Activated T-cell treated with anti-CD3 and anti-CD28 coated beads, Interleukin-2, amount 50 U/mL, for 72 hours (primary cell): ENCODE measurements at regions not wholly inside any gene's neighbourhood (a gene's known extent, or its start where the extent isn't known, plus 50 kb on each side); places are given as distances from the start of the nearest gene placed in this dataset.
A peak's percentile ranks its signal among the peaks of the same experiment; 100 is the strongest.

Source experiments
- ATAC-seq, 2 donors: fragments of 150-1000 bp; cut with Tn5 transposase; replicated peaks in 1 of 2; 2 replicates each; pipeline ENCODE4 v1.10.0; 2021; ENCODE audit warnings: moderate library complexity in 2 of 2, mild to moderate bottlenecking in 1 of 2
- DNase-seq, 2 donors: peaks; one replicate each; pipeline ENCODE4 v3.0.0; 2021 to 2022; ENCODE audit warnings: mixed read lengths in 1 of 2
- H3K27ac Mint-ChIP-seq: one replicate; pipeline ENCODE4 v1.8.0; 2022; ENCODE audit warnings: mild to moderate bottlenecking, moderate library complexity, mixed read lengths
- H3K27me3 Mint-ChIP-seq: one replicate; pipeline ENCODE4 v1.8.0; 2022; ENCODE audit warnings: low read depth, mixed read lengths
- H3K36me3 Mint-ChIP-seq, 2 donors: one replicate each; pipeline ENCODE4 v1.8.0; 2022; ENCODE audit warnings: mixed read lengths in 2 of 2, mild to moderate bottlenecking in 1 of 2; ENCODE audit not compliant: insufficient read depth in 2 of 2
- H3K4me1 Mint-ChIP-seq: one replicate; pipeline ENCODE4 v1.8.0; 2022; ENCODE audit warnings: low read depth, mixed read lengths
- H3K4me3 Mint-ChIP-seq, 2 donors: one replicate each; pipeline ENCODE4 v1.8.0; 2022; ENCODE audit warnings: mild to moderate bottlenecking in 2 of 2, mixed read lengths in 2 of 2, moderate library complexity in 2 of 2
- H3K9me3 Mint-ChIP-seq, 2 donors: one replicate each; pipeline ENCODE4 v1.8.0; 2022; ENCODE audit warnings: mixed read lengths in 2 of 2

- H3K4me3 Mint-ChIP-seq, result no peak overlapping the region
- no peak for ATAC-seq
- no peaks in the 10 kb centered on the region for H3K27me3 Mint-ChIP-seq
- H3K36me3 Mint-ChIP-seq, result no peaks in the 10 kb centered on the region
- peaks cover 3 to 10% of the 10 kb centered on the region in 2 donors for H3K9me3 Mint-ChIP-seq
- peak overlapping the region; percentile 36 for H3K27ac Mint-ChIP-seq
- no peaks in the 10 kb centered on the region for H3K4me1 Mint-ChIP-seq
- no peak for DNase-seq
Measured at GRCh38 chr3:24639481-24640329, 145.1 kb upstream of the THRB start.

- ATAC-seq (no peak), DNase-seq (no peak)
- Mint-ChIP-seq H3K27ac (no peak overlapping the region), H3K9me3 (peaks cover 3 to 8% of the 10 kb centered on the region in 2 donors), H3K4me1 (no peaks in the 10 kb centered on the region), H3K4me3 (no peak overlapping the region), H3K27me3 (no peaks in the 10 kb centered on the region), H3K36me3 (no peaks in the 10 kb centered on the region)
Measured at GRCh38 chr3:24640330-24640877, 145.8 kb upstream of the THRB start.

- no peak overlapping the region for H3K4me3 Mint-ChIP-seq
- no peaks in the 10 kb centered on the region for H3K36me3 Mint-ChIP-seq
Measured at GRCh38 chr3:24641628-24642027, 147.0 kb upstream of the THRB start.

GRCh38 chr3:24645047-24645446 lies 150.4 kb upstream of the THRB start:
- no peaks in the 10 kb centered on the region for H3K27me3 Mint-ChIP-seq
- no peaks in the 10 kb centered on the region for H3K4me1 Mint-ChIP-seq
- DNase-seq (no peak), ATAC-seq (no peak)
- no peaks in the 10 kb centered on the region for H3K36me3 Mint-ChIP-seq
- H3K4me3 Mint-ChIP-seq, result no peak overlapping the region
- peaks cover 2% of the 10 kb centered on the region in 2 donors for H3K9me3 Mint-ChIP-seq
- H3K27ac Mint-ChIP-seq, result no peak overlapping the region

More at GRCh38 chr3:24641628-24642027, 147.0 kb upstream of the THRB start:
- DNase-seq (no peak), ATAC-seq (no peak)
- peaks cover 3 to 5% of the 10 kb centered on the region in 2 donors for H3K9me3 Mint-ChIP-seq
- no peaks in the 10 kb centered on the region for H3K27me3 Mint-ChIP-seq
- no peak overlapping the region for H3K27ac Mint-ChIP-seq
- no peaks in the 10 kb centered on the region for H3K4me1 Mint-ChIP-seq

- Mint-ChIP-seq H3K36me3 (no peaks in the 10 kb centered on the region), H3K9me3 (peaks cover 2% of the 10 kb centered on the region in 2 donors), H3K27me3 (no peaks in the 10 kb centered on the region), H3K4me3 (no peak overlapping the region), H3K4me1 (no peaks in the 10 kb centered on the region), H3K27ac (no peak overlapping the region)
- ATAC-seq, result no peak
- DNase-seq, result no peak
Measured at GRCh38 chr3:24646790-24647189, 152.1 kb upstream of the THRB start.

GRCh38 chr3:24648063-24648462 lies 153.4 kb upstream of the THRB start:
- Mint-ChIP-seq H3K27me3 (no peaks in the 10 kb centered on the region), H3K36me3 (no peaks in the 10 kb centered on the region), H3K4me3 (no peak overlapping the region), H3K4me1 (no peaks in the 10 kb centered on the region), H3K9me3 (peaks cover 2% of the 10 kb centered on the region in 2 donors), H3K27ac (no peak overlapping the region)
- DNase-seq, result no peak
- no peak for ATAC-seq

GRCh38 chr3:24650839-24651238 lies 156.2 kb upstream of the THRB start:
- DNase-seq, result no peak
- Mint-ChIP-seq H3K9me3 (peaks cover 2 to 7% of the 10 kb centered on the region in 2 donors), H3K36me3 (peaks cover 0 to 1% of the 10 kb centered on the region in 2 donors), H3K4me1 (no peaks in the 10 kb centered on the region), H3K27ac (no peak overlapping the region), H3K27me3 (no peaks in the 10 kb centered on the region), H3K4me3 (no peak overlapping the region)
- no peak for ATAC-seq

- ATAC-seq, result no peak
- Mint-ChIP-seq H3K4me1 (no peaks in the 10 kb centered on the region), H3K27me3 (no peaks in the 10 kb centered on the region), H3K27ac (no peak overlapping the region), H3K36me3 (peaks cover 0 to 3% of the 10 kb centered on the region in 2 donors), H3K4me3 (no peak overlapping the region), H3K9me3 (peaks cover 0 to 7% of the 10 kb centered on the region in 2 donors)
- DNase-seq, result no peak
Measured at GRCh38 chr3:24657870-24658510, 163.3 kb upstream of the THRB start.

GRCh38 chr3:24661175-24661584 lies 166.5 kb upstream of the THRB start:
- no peak overlapping the region for H3K4me3 Mint-ChIP-seq
- DNase-seq (no peak), ATAC-seq (no peak)
- H3K36me3 Mint-ChIP-seq, result peaks cover 0 to 1% of the 10 kb centered on the region in 2 donors
- no peak overlapping the region for H3K27ac Mint-ChIP-seq
- H3K27me3 Mint-ChIP-seq, result no peaks in the 10 kb centered on the region
- H3K4me1 Mint-ChIP-seq, result no peaks in the 10 kb centered on the region
- H3K9me3 Mint-ChIP-seq, result peaks cover 1 to 2% of the 10 kb centered on the region in 2 donors

GRCh38 chr3:24662449-24663345 lies 168.0 kb upstream of the THRB start:
- H3K27ac Mint-ChIP-seq, result no peak overlapping the region
- H3K4me3 Mint-ChIP-seq, result no peak overlapping the region
- peaks cover 0 to 1% of the 10 kb centered on the region in 2 donors for H3K9me3 Mint-ChIP-seq
- DNase-seq (no peak), ATAC-seq (no peak)
- no peaks in the 10 kb centered on the region for H3K27me3 Mint-ChIP-seq
- peaks cover 0 to 1% of the 10 kb centered on the region in 2 donors for H3K36me3 Mint-ChIP-seq
- H3K4me1 Mint-ChIP-seq, result no peaks in the 10 kb centered on the region

- ATAC-seq (no peak), DNase-seq (no peak)
- H3K4me3 Mint-ChIP-seq, result no peak overlapping the region
- H3K27ac Mint-ChIP-seq, result no peak overlapping the region
- no peaks in the 10 kb centered on the region for H3K4me1 Mint-ChIP-seq
- no peaks in the 10 kb centered on the region for H3K27me3 Mint-ChIP-seq
- H3K9me3 Mint-ChIP-seq, result peaks cover 0 to 1% of the 10 kb centered on the region in 2 donors
- peaks cover 0 to 1% of the 10 kb centered on the region in 2 donors for H3K36me3 Mint-ChIP-seq
Measured at GRCh38 chr3:24663406-24663805, 168.8 kb upstream of the THRB start.

- Mint-ChIP-seq H3K4me3 (no peak overlapping the region), H3K4me1 (no peaks in the 10 kb centered on the region), H3K27me3 (peaks cover 13% of the 10 kb centered on the region), H3K36me3 (no peaks in the 10 kb centered on the region), H3K27ac (no peak overlapping the region), H3K9me3 (peaks cover 0 to 1% of the 10 kb centered on the region in 2 donors)
- no peak for ATAC-seq
- no peak for DNase-seq
Measured at GRCh38 chr3:24668039-24668438, 173.4 kb upstream of the THRB start.
